IMR-90 (cell line): ENCODE measurements at regions not wholly inside any gene's neighbourhood (a gene's known extent, or its start where the extent isn't known, plus 50 kb on each side); places are given as distances from the start of the nearest gene placed in this dataset.

ENCODE experiments used
- ATAC-seq: fragments of 200-7000 bp; cut with Tn5 transposase; 2 replicates; pipeline ENCODE4 v1.9.1; 2020; ENCODE audit warnings: low read depth, mild to moderate bottlenecking, moderate library complexity
- BruUV-seq: library from RNA; stranded (reverse); fragments of 400-500 nt; replicated peaks from 2 replicates; lab custom pipeline; 2021; lab: Mats Ljungman, UMichigan
- CTCF ChIA-PET: fragments of 300-600 bp; formaldehyde crosslinking; extraction: SDS; loops from one replicate; lab custom pipeline; 2021; ENCODE audit warnings: antibody characterized with exemption; lab: Yijun Ruan, JAX
- POLR2A ChIA-PET: fragments of 300-600 bp; sonication (Branson Sonifier 250); formaldehyde crosslinking; loops from one replicate; lab custom pipeline; 2022; ENCODE audit warnings: antibody characterized with exemption; ENCODE audit not compliant: unreplicated experiment; lab: Charles Lee
- DNase-seq: peaks from one replicate; pipeline ENCODE4 v3.0.0; 2013
- H2AFZ ChIP-seq: replicated peaks from 2 replicates; pipeline ENCODE3; 2013; ENCODE audit warnings: low read length, mild to moderate bottlenecking; ENCODE audit not compliant: poor library complexity
- H2AK5ac ChIP-seq: 2 replicates; pipeline ENCODE4 v1.6.1; 2013; ENCODE audit warnings: low read depth, low read length, inconsistent platforms
- H2AK9ac ChIP-seq: replicated peaks from 2 replicates; pipeline ENCODE3; 2013; ENCODE audit warnings: mild to moderate bottlenecking, low read depth, low read length, moderate library complexity; ENCODE audit not compliant: poor library complexity
- H2BK120ac ChIP-seq: 2 replicates; pipeline ENCODE4 v1.6.1; 2013; ENCODE audit warnings: low read depth, low read length, inconsistent platforms
- H2BK15ac ChIP-seq: 3 replicates; pipeline ENCODE4 v1.6.1; 2013; ENCODE audit warnings: low read depth, low read length, inconsistent platforms
- H2BK20ac ChIP-seq: 2 replicates; pipeline ENCODE4 v1.6.1; 2013; ENCODE audit warnings: low read depth, mild to moderate bottlenecking, inconsistent platforms, low read length, moderate library complexity
- H2BK5ac ChIP-seq: 2 replicates; pipeline ENCODE4 v1.6.1; 2013; ENCODE audit warnings: mild to moderate bottlenecking, low read depth, low read length, inconsistent platforms; ENCODE audit not compliant: poor library complexity, severe bottlenecking
- H3K14ac ChIP-seq: replicated peaks from 2 replicates; pipeline ENCODE4 v1.6.1; 2013; ENCODE audit warnings: low read depth, low read length, inconsistent platforms
- H3K18ac ChIP-seq: 2 replicates; pipeline ENCODE4 v1.6.1; 2013; ENCODE audit warnings: low read depth, low read length, control low read depth
- H3K23ac ChIP-seq: 2 replicates; pipeline ENCODE4 v1.6.1; 2013; ENCODE audit warnings: low read depth, low read length, inconsistent platforms
- H3K27ac ChIP-seq: 2 replicates; pipeline ENCODE4 v1.5.1; 2013; ENCODE audit warnings: mild to moderate bottlenecking, control low read depth, low read length; ENCODE audit not compliant: insufficient read depth
- H3K27me3 ChIP-seq: 2 replicates; pipeline ENCODE4 v1.6.1; 2013; ENCODE audit warnings: low read length; ENCODE audit not compliant: control insufficient read depth, insufficient read depth
- H3K36me3 ChIP-seq: 2 replicates; pipeline ENCODE4 v1.6.1; 2013; ENCODE audit warnings: low read length, mixed read lengths; ENCODE audit not compliant: control insufficient read depth, insufficient read depth
- H3K4ac ChIP-seq: 2 replicates; pipeline ENCODE4 v1.6.1; 2013; ENCODE audit warnings: low read depth, low read length, inconsistent platforms
- H3K4me1 ChIP-seq: 2 replicates; pipeline ENCODE4 v1.6.1; 2013; ENCODE audit warnings: low read length, mixed read lengths; ENCODE audit not compliant: control insufficient read depth, insufficient read depth
- H3K4me2 ChIP-seq: 2 replicates; pipeline ENCODE4 v1.6.1; 2013; ENCODE audit warnings: low read depth, mild to moderate bottlenecking, control low read depth, low read length, moderate library complexity
- H3K4me3 ChIP-seq: 2 replicates; pipeline ENCODE4 v1.5.1; 2013; ENCODE audit warnings: low read depth, mild to moderate bottlenecking, control low read depth, low read length, moderate library complexity; ENCODE audit not compliant: insufficient read depth
- H3K56ac ChIP-seq: 2 replicates; pipeline ENCODE4 v1.6.1; 2013; ENCODE audit warnings: low read length, inconsistent platforms; ENCODE audit not compliant: insufficient read depth; ENCODE audit errors: extremely low read depth
- H3K79me1 ChIP-seq, 2 experiments: 2 replicates each; pipeline ENCODE4 v1.6.1; 2013; ENCODE audit warnings: low read length in 2 of 2, inconsistent platforms in 1 of 2, low read depth in 1 of 2
- H3K9ac ChIP-seq: 2 replicates; pipeline ENCODE4 v1.6.1; 2013; ENCODE audit warnings: low read depth, low read length, control low read depth
- H3K9me1 ChIP-seq: 2 replicates; pipeline ENCODE4 v1.6.1; 2013; ENCODE audit warnings: low read length, inconsistent platforms; ENCODE audit not compliant: insufficient read depth
- H3K9me3 ChIP-seq: 2 replicates; pipeline ENCODE4 v1.6.1; 2013; ENCODE audit warnings: low read length; ENCODE audit not compliant: control insufficient read depth, insufficient read depth
- H4K20me1 ChIP-seq: 2 replicates; pipeline ENCODE4 v1.6.1; 2013; ENCODE audit warnings: low read length, inconsistent platforms; ENCODE audit not compliant: insufficient read depth
- H4K5ac ChIP-seq: 2 replicates; pipeline ENCODE4 v1.6.1; 2013; ENCODE audit warnings: mild to moderate bottlenecking, low read depth, low read length, control low read depth
- H4K8ac ChIP-seq, 2 experiments: 2 replicates each; pipeline ENCODE4 v1.6.1; 2013; ENCODE audit warnings: low read depth in 2 of 2, low read length in 2 of 2, control low read depth in 1 of 2, inconsistent platforms in 1 of 2
- H4K91ac ChIP-seq: 2 replicates; pipeline ENCODE4 v1.6.1; 2013; ENCODE audit warnings: low read depth, low read length, inconsistent platforms; ENCODE audit not compliant: insufficient read depth
- BHLHE40 ChIP-seq: fragments of 150-350 bp; IDR thresholded peaks from 2 replicates; pipeline ENCODE4 v1.6.1; 2016; ENCODE audit warnings: mild to moderate bottlenecking, low read depth, low read length
- CEBPB ChIP-seq: IDR thresholded peaks from 2 replicates; pipeline ENCODE4 v1.6.1; 2012; ENCODE audit warnings: low read depth, low read length, improper control_type of control experiment
- CHD1 ChIP-seq: IDR thresholded peaks from 2 replicates; pipeline ENCODE4 v1.6.1; 2012; ENCODE audit warnings: low read depth, low read length, improper control_type of control experiment
- CTCF ChIP-seq: conservative IDR thresholded peaks from 2 replicates; pipeline ENCODE4 v1.5.1; 2012; ENCODE audit warnings: mild to moderate bottlenecking, low read depth, low read length, improper control_type of control experiment
- ELK1 ChIP-seq: fragments of 150-350 bp; IDR thresholded peaks from 2 replicates; pipeline ENCODE4 v1.6.1; 2016; ENCODE audit warnings: low read depth, mild to moderate bottlenecking, low read length, moderate library complexity, borderline replicate concordance
- FOS ChIP-seq: fragments of 150-350 bp; IDR thresholded peaks from 2 replicates; pipeline ENCODE4 v1.6.1; 2016; ENCODE audit warnings: low read depth, low read length
- MAFK ChIP-seq: IDR thresholded peaks from 2 replicates; pipeline ENCODE4 v1.6.1; 2012; ENCODE audit warnings: low read depth, low read length, improper control_type of control experiment
- NFE2L2 ChIP-seq: fragments of 150-350 bp; IDR thresholded peaks from 2 replicates; pipeline ENCODE4 v1.6.1; 2016; ENCODE audit warnings: low read depth, mild to moderate bottlenecking, low read length
- POLR2A ChIP-seq: IDR thresholded peaks from 2 replicates; pipeline ENCODE4 v1.6.1; 2012; ENCODE audit warnings: mild to moderate bottlenecking, low read depth, low read length
- RAD21 ChIP-seq: IDR thresholded peaks from 2 replicates; pipeline ENCODE4 v1.6.1; 2012; ENCODE audit warnings: low read length, improper control_type of control experiment
- RCOR1 ChIP-seq: IDR thresholded peaks from 2 replicates; pipeline ENCODE4 v1.6.1; 2012; ENCODE audit warnings: mild to moderate bottlenecking, low read length, improper control_type of control experiment; ENCODE audit not compliant: insufficient replicate concordance
- RFX5 ChIP-seq: IDR thresholded peaks from 2 replicates; pipeline ENCODE4 v1.8.0; 2012; ENCODE audit warnings: low read depth, mild to moderate bottlenecking, low read length, moderate library complexity
- WGBS, 2 experiments: methylation state at CpG; one replicate each; pipeline versions ENCODE4 v1.1.5 to v1.1.7; 2013; ENCODE audit warnings: missing lambda C conversion rate in 2 of 2; ENCODE audit not compliant: insufficient read length in 1 of 2; ENCODE audit errors: extremely low coverage in 2 of 2; 5-methylcytosine and 5-hydroxymethylcytosine counted together
- dilution Hi-C: fragments of 300-500 bp; cut with HindIII; formaldehyde crosslinking; loops from one replicate; pipeline ENCODE4 v1.14.3; 2018; ENCODE audit warnings: low sequenced_read_pairs; ENCODE audit not compliant: unreplicated experiment
- in situ Hi-C: fragments of 300-500 bp; cut with MboI; formaldehyde crosslinking; loops from 3 replicates; pipeline ENCODE4 v1.14.3; 2019; ENCODE audit warnings: low sequenced_read_pairs, inconsistent platforms, mixed read lengths
- intact Hi-C: fragments of 100-400 bp; cut with micrococcal nuclease; formaldehyde crosslinking; loops from 2 replicates; pipeline ENCODE4 v1.10.0; 2022
- TF ChIP-seq, protein P1 (sequence below): fragments of 150-350 bp; IDR thresholded peaks from 2 replicates; pipeline ENCODE4 v1.6.1; 2017; ENCODE audit warnings: mild to moderate bottlenecking, antibody characterized with exemption, low read length, low read depth

DNA sequence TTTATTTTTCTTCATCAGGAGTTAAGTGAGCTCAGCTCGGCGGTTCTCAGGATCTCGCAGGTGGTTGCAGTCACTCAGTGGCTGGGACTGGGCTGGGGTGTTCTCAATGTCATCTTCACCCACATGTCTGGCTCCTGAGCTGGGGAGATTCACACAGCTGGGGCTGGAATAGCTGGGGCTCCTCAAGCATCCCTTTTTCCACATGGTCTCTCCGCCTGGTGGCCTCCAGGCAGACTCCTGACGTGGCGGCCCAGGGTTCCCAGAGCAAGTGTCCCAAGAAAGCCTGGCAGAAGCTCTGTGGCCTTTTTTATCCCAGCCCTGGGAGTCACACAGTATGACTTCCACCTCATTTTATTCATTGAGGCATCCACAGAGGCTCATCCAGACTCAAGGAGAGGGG lies 84.1 kb upstream of the ANKRD34C start:
- no peaks in the 10 kb centered on the region for H4K20me1 ChIP-seq
- H3K14ac ChIP-seq, result no peak overlapping the region
- no peak overlapping the region for H3K9ac ChIP-seq
- no peak overlapping the region for H2AFZ ChIP-seq
- DNase-seq (no peak), ATAC-seq (no peak)
- peaks cover 7% of the 10 kb centered on the region for H3K27me3 ChIP-seq
- H2BK20ac ChIP-seq, result no peak overlapping the region
- TF ChIP-seq MAFK (no peak), CHD1 (no peak), ELK1 (no peak), NFE2L2 (no peak), CEBPB (no peak), RFX5 (no peak), CTCF (no peak), POLR2A (no peak), RCOR1 (no peak), BHLHE40 (no peak), RAD21 (no peak), FOS (no peak)
- TF ChIP-seq, protein P1, sequence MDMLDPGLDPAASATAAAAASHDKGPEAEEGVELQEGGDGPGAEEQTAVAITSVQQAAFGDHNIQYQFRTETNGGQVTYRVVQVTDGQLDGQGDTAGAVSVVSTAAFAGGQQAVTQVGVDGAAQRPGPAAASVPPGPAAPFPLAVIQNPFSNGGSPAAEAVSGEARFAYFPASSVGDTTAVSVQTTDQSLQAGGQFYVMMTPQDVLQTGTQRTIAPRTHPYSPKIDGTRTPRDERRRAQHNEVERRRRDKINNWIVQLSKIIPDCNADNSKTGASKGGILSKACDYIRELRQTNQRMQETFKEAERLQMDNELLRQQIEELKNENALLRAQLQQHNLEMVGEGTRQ, result no peak
- H3K9me3 ChIP-seq, result no peaks in the 10 kb centered on the region; the same call in 1 of the 2 replicates
- POLR2A ChIA-PET, result no interaction called here
- H3K4ac ChIP-seq, result no peak overlapping the region
- no peak overlapping the region for H2AK5ac ChIP-seq
- no peak overlapping the region for H3K18ac ChIP-seq
- no peak overlapping the region for H3K23ac ChIP-seq
- dilution Hi-C loops, result no loop called here
- in situ Hi-C loops, result no loop called here
- no peak overlapping the region for H2BK5ac ChIP-seq
- no peak overlapping the region for H3K4me3 ChIP-seq
- intact Hi-C loops, result no loop called here
- H3K4me1 ChIP-seq, result no peaks in the 10 kb centered on the region
- H3K4me2 ChIP-seq, result no peak overlapping the region
- H3K27ac ChIP-seq, result no peak overlapping the region
- no peaks in the 10 kb centered on the region for H3K79me1 ChIP-seq
- no peak overlapping the region for H2BK120ac ChIP-seq
- no TSS peak for BruUV-seq
- no peaks in the 10 kb centered on the region for H3K36me3 ChIP-seq
- H4K8ac ChIP-seq, result no peak overlapping the region
- CTCF ChIA-PET, result interaction anchor here (0.7 to 1.5 kb wide), 2 partner anchors 14 to 171 kb away, joined by 3 read pairs; no protein-coding TSS in a partner anchor
- no peak overlapping the region for H3K56ac ChIP-seq
- no peak overlapping the region for H4K5ac ChIP-seq
- no peak overlapping the region for H4K91ac ChIP-seq
- no peak overlapping the region for H2BK15ac ChIP-seq
- no peak overlapping the region for H2AK9ac ChIP-seq
- H3K9me1 ChIP-seq, result no peaks in the 10 kb centered on the region
- no CpG with 5 or more reads among the region's 6 CpGs for WGBS, 2 experiments
